ENCODE measurements at regions not wholly inside any gene's neighbourhood (a gene's known extent, or its start where the extent isn't known, plus 50 kb on each side); places are given as distances from the start of the nearest gene placed in this dataset.

DNA sequence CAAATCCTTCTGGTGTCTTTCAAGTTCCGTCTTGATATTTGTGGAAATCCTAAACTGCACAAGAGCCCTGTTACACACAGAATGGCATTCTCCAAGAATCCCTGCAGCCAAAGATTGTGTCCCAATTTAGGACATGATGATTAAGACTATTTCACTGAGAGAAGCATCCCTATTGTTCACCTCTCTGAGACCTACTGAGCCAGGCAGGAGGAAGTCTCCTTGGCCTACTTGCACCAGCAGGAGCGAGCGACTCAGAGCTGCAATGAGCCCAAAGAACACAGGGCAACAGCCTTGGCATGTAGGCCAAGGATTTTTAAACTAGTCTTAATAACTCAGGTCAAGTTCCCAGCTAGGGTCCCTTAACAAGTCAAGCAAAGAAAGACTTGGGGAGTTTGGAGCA is 79.4 kb upstream of the RUNX1 start:
- DNase-seq (ENCODE audit: low spot score in 2 of 2), result no peak
- WGBS, 2 donors, result 92 to 97% methylated on average over 3 of the region's 3 CpGs
- no peak overlapping the region for H3K4me3 ChIP-seq (ENCODE audit: low read depth, poor library complexity, severe bottlenecking)
- TF ChIP-seq, protein P1, sequence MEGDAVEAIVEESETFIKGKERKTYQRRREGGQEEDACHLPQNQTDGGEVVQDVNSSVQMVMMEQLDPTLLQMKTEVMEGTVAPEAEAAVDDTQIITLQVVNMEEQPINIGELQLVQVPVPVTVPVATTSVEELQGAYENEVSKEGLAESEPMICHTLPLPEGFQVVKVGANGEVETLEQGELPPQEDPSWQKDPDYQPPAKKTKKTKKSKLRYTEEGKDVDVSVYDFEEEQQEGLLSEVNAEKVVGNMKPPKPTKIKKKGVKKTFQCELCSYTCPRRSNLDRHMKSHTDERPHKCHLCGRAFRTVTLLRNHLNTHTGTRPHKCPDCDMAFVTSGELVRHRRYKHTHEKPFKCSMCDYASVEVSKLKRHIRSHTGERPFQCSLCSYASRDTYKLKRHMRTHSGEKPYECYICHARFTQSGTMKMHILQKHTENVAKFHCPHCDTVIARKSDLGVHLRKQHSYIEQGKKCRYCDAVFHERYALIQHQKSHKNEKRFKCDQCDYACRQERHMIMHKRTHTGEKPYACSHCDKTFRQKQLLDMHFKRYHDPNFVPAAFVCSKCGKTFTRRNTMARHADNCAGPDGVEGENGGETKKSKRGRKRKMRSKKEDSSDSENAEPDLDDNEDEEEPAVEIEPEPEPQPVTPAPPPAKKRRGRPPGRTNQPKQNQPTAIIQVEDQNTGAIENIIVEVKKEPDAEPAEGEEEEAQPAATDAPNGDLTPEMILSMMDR (IDR thresholded peaks at IDR 0.05), result no peak
- TF ChIP-seq POLR2A (IDR thresholded peaks at IDR 0.05), result no peak
- intact Hi-C loops (cut with DNase I; ENCODE audit: low total_unique reads), result no loop called here

DNA sequence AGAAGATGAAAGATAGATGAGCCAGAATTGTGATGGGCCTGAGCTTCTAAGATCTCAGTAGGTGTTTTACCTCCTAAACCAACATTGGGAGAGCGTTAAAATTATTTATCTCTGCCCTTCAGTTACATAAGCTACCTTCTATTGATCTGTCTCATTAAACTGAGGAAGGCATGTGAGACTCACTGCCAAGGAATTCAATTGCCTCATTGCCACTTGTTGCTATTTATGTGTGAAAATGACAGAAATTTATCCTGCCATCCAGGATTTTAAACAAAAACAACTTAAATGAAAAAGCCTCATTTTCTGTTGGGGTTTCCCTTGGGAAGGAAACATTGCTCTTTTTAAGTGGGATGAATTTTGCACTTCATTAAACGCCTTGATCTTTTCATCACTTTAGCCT is 78.7 kb upstream of the RUNX1 start:
- no peak for TF ChIP-seq POLR2A (IDR thresholded peaks at IDR 0.05)
- TF ChIP-seq, protein P1 (IDR thresholded peaks at IDR 0.05), result no peak
- intact Hi-C loops (cut with DNase I; ENCODE audit: low total_unique reads), result no loop called here
- DNase-seq (ENCODE audit: low spot score in 2 of 2), result no peak
- H3K4me3 ChIP-seq (ENCODE audit: low read depth, poor library complexity, severe bottlenecking), result no peak overlapping the region
- 59 to 63% methylated on average over 2 of the region's 2 CpGs for WGBS, 2 donors

DNA sequence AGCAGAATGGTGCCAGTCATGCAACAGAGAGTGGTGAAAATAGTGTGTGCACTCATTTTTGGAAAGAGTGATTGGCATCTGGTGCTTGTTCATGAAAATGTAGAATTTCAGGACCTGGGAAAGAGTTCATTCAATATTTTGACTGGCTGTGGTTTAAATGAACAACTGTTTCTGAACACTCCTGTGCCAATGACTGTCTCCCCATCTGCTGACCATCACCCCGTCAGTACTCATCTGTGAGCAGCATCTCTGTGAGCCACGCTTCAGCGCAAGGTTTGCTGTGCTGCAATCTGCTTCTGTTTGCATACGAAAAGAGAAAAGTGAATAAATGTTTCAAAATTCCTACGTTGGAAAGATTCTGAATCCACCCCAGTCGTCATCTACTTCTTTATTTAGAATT is 77.9 kb upstream of the RUNX1 start:
- 72 to 78% methylated on average over 6 of the region's 6 CpGs for WGBS, 2 donors

DNA sequence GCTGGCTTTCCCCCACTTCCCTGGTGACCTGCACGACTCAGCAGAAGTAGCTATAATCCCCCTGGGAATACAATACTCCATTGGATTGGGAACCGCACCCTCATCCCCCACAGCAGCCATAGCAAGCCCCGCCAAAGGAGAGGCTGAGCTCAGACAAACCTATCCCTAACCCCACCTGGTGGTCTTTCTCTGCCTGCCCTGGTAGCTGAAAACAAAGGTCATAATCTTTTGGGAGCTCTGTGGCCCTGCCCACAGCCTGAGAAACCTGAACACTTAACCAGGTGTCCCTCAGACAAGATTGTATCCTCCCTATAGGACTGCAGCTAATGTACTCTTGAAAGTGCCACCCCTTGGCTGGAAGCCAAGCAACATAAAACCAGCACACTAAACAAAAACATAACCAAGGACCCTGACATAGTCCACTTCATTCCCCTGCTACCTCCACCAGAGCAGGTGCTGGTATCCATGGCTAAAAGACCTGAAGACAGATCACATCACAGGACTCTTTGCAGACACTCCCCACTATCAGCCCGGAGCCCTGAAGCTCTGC is 71.6 kb upstream of the RUNX1 start:
- TF ChIP-seq POLR2A (IDR thresholded peaks at IDR 0.05), result no peak
- TF ChIP-seq, protein P1 (IDR thresholded peaks at IDR 0.05), result no peak
- intact Hi-C loops (cut with DNase I; ENCODE audit: low total_unique reads), result no loop called here
- DNase-seq (ENCODE audit: low spot score in 2 of 2), result no peak
- WGBS, 2 donors, result 71 to 89% methylated on average over 4 of the region's 4 CpGs
- no peak overlapping the region for H3K4me3 ChIP-seq (ENCODE audit: low read depth, poor library complexity, severe bottlenecking)

More for the DNA sequence above, 77.9 kb upstream of the RUNX1 start:
- no peak overlapping the region for H3K4me3 ChIP-seq (ENCODE audit: low read depth, poor library complexity, severe bottlenecking)
- intact Hi-C loops (cut with DNase I; ENCODE audit: low total_unique reads), result no loop called here
- no peak for DNase-seq (ENCODE audit: low spot score in 2 of 2)
- TF ChIP-seq, protein P1 (IDR thresholded peaks at IDR 0.05), result no peak
- no peak for TF ChIP-seq POLR2A (IDR thresholded peaks at IDR 0.05)

DNA sequence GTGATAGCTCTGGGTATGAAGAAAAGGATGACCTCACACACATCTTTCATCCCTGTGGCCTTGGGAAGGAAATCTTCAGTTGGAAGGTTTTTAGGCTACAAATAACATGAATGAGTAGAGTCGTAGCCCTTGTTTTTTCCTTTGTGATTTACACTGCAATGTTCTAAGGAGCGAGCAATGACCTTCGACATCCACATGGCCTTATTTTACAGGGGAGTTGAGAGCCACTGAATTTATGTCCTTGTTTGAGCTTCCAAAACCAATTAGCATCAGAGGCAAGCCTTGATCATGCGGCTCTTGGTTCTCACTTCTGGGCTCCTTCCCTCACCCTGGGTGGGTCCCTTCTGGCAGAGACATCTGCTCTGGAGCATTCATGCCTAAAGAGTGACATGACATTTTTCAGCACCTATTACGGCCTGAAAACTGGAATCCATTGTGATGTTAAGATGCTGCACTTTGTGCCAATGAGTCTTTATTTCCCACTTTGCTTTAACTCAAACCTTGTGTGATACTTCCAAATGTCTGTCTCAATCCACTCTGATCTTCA is 70.5 kb upstream of the RUNX1 start:
- no peak for DNase-seq (ENCODE audit: low spot score in 2 of 2)
- TF ChIP-seq, protein P1 (IDR thresholded peaks at IDR 0.05), result no peak
- H3K4me3 ChIP-seq (ENCODE audit: low read depth, poor library complexity, severe bottlenecking), result no peak overlapping the region
- 62 to 67% methylated on average over 5 of the region's 5 CpGs for WGBS, 2 donors
- intact Hi-C loops (cut with DNase I; ENCODE audit: low total_unique reads), result no loop called here

DNA sequence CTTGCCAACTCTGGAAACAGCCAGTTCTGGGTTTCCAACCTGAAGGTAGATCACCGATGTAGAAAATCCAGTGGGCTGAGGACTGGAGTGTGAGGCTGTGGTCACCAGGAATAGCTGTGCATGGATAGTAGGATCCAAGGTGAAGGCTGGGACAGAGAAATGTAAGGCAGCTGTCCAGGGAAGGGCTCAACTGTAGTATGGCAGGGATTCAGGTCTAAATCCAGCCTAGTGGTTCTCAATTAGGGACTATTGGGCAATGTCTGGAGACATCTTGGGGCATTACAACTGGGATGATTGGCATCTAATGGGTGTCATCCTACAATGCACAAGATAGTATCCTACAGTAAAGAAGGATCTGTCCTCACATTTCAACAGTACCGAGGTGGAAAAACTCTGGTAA is 67.7 kb upstream of the RUNX1 start:
- WGBS, 2 donors, result 92 to 96% methylated on average over 2 of the region's 2 CpGs
- H3K4me3 ChIP-seq (ENCODE audit: low read depth, poor library complexity, severe bottlenecking), result no peak overlapping the region
- intact Hi-C loops (cut with DNase I; ENCODE audit: low total_unique reads), result no loop called here
- no peak for TF ChIP-seq POLR2A (IDR thresholded peaks at IDR 0.05)
- TF ChIP-seq, protein P1 (IDR thresholded peaks at IDR 0.05), result no peak
- no peak for DNase-seq (ENCODE audit: low spot score in 2 of 2)
